ENCODE measurements at regions not wholly inside any gene's neighbourhood (a gene's known extent, or its start where the extent isn't known, plus 50 kb on each side); places are given as distances from the start of the nearest gene placed in this dataset.
A peak's percentile ranks its signal among the peaks of the same experiment; 100 is the strongest.

- H3K27ac Mint-ChIP-seq, result no peak overlapping the region
- no peak for DNase-seq
Observed at GRCh38 chr3:177429079-177429478, 231.8 kb upstream of the TBL1XR1 start.

GRCh38 chr3:177429771-177430170, 232.5 kb upstream of the TBL1XR1 start:
- no peaks in the 10 kb centered on the region for H3K36me3 ChIP-seq (ENCODE audit: insufficient read depth, low read length)
- Mint-ChIP-seq H3K9me3 (no peaks in the 10 kb centered on the region), H3K36me3 (ENCODE audit: low read depth) (no peaks in the 10 kb centered on the region), H3K27me3 (no peaks in the 10 kb centered on the region), H3K4me3 (no peak overlapping the region), H3K27ac (no peak overlapping the region), H3K4me1 (ENCODE audit: low read depth) (peaks cover 24% of the 10 kb centered on the region)
- no peak for ATAC-seq (ENCODE audit: poor library complexity)
- no peak overlapping the region for H3K4me3 ChIP-seq (ENCODE audit: low read length)
- intact Hi-C loops (cut with DNase I, micrococcal nuclease), result no loop called here
- no peak overlapping the region for H3K27ac ChIP-seq (ENCODE audit: low read depth in 1 of 2, low read length in 2 of 2)
- no peaks in the 10 kb centered on the region for H3K9me3 ChIP-seq (ENCODE audit: control insufficient read depth in 1 of 2, insufficient read depth in 1 of 2, low read length in 2 of 2)
- ChIA-PET CTCF (no interaction called here), POLR2A (interaction anchor here (4.5 kb wide), 1 partner anchor 70 kb away, joined by 13 read pairs; no protein-coding TSS in a partner anchor)
- H3K4me1 ChIP-seq (ENCODE audit: insufficient read depth, low read length), result peaks cover 17% of the 10 kb centered on the region
- H3K27me3 ChIP-seq (ENCODE audit: control insufficient read depth in 1 of 2, insufficient read depth in 2 of 2, low read length in 2 of 2), result no peaks in the 10 kb centered on the region
- no peak for TF ChIP-seq CTCF (IDR thresholded peaks at IDR 0.05)
- peak in 1 of 14 experiments; percentile 15 for DNase-seq

More at GRCh38 chr3:177429079-177429478, 231.8 kb upstream of the TBL1XR1 start:
- H3K27me3 ChIP-seq (ENCODE audit: control insufficient read depth in 1 of 2, insufficient read depth in 2 of 2, low read length in 2 of 2), result no peaks in the 10 kb centered on the region
- H3K4me3 Mint-ChIP-seq, result no peak overlapping the region
- ATAC-seq (ENCODE audit: poor library complexity), result no peak
- peaks cover 31% of the 10 kb centered on the region for H3K4me1 Mint-ChIP-seq (ENCODE audit: low read depth)
- H3K27ac ChIP-seq (ENCODE audit: low read depth in 1 of 2, low read length in 2 of 2), result no peak overlapping the region
- POLR2A ChIA-PET, result interaction anchor here (4.5 kb wide), 1 partner anchor 69 kb away, joined by 13 read pairs; no protein-coding TSS in a partner anchor
- no peaks in the 10 kb centered on the region for H3K9me3 ChIP-seq (ENCODE audit: control insufficient read depth in 1 of 2, insufficient read depth in 1 of 2, low read length in 2 of 2)
- H3K4me1 ChIP-seq (ENCODE audit: insufficient read depth, low read length), result peaks cover 17% of the 10 kb centered on the region
- H3K27me3 Mint-ChIP-seq, result no peaks in the 10 kb centered on the region
- no peak for TF ChIP-seq CTCF (IDR thresholded peaks at IDR 0.05)
- H3K9me3 Mint-ChIP-seq, result no peaks in the 10 kb centered on the region
- CTCF ChIA-PET, result no interaction called here
- no peaks in the 10 kb centered on the region for H3K36me3 ChIP-seq (ENCODE audit: insufficient read depth, low read length)
- intact Hi-C loops (cut with DNase I, micrococcal nuclease), result no loop called here
- no peaks in the 10 kb centered on the region for H3K36me3 Mint-ChIP-seq (ENCODE audit: low read depth)
- H3K4me3 ChIP-seq (ENCODE audit: low read length), result no peak overlapping the region

- peaks cover 17% of the 10 kb centered on the region for H3K4me1 ChIP-seq (ENCODE audit: insufficient read depth, low read length)
- H3K27ac ChIP-seq (ENCODE audit: low read depth in 1 of 2, low read length in 2 of 2), result no peak overlapping the region
- H3K4me3 Mint-ChIP-seq, result no peak overlapping the region
- H3K27me3 Mint-ChIP-seq, result no peaks in the 10 kb centered on the region
- no peak for TF ChIP-seq CTCF (IDR thresholded peaks at IDR 0.05)
- no peaks in the 10 kb centered on the region for H3K36me3 ChIP-seq (ENCODE audit: insufficient read depth, low read length)
- peaks cover 20% of the 10 kb centered on the region for H3K4me1 Mint-ChIP-seq (ENCODE audit: low read depth)
- DNase-seq (no peak), ATAC-seq (ENCODE audit: poor library complexity) (no peak)
- intact Hi-C loops (cut with DNase I, micrococcal nuclease), result no loop called here
- ChIA-PET CTCF (no interaction called here), POLR2A (no interaction called here)
- H3K4me3 ChIP-seq (ENCODE audit: low read length), result no peak overlapping the region
- no peak overlapping the region for H3K27ac Mint-ChIP-seq
- no peaks in the 10 kb centered on the region for H3K9me3 Mint-ChIP-seq
- no peaks in the 10 kb centered on the region for H3K9me3 ChIP-seq (ENCODE audit: control insufficient read depth in 1 of 2, insufficient read depth in 1 of 2, low read length in 2 of 2)
- H3K36me3 Mint-ChIP-seq (ENCODE audit: low read depth), result no peaks in the 10 kb centered on the region
- no peaks in the 10 kb centered on the region for H3K27me3 ChIP-seq (ENCODE audit: control insufficient read depth in 1 of 2, insufficient read depth in 2 of 2, low read length in 2 of 2)
Observed at GRCh38 chr3:177430653-177431052, 233.4 kb upstream of the TBL1XR1 start.
